ENCODE measurements at regions not wholly inside any gene's neighbourhood (a gene's known extent, or its start where the extent isn't known, plus 50 kb on each side); places are given as distances from the start of the nearest gene placed in this dataset.

- in situ Hi-C loops (cut with HindIII; ENCODE audit: low sequenced_read_pairs) = no loop called here
These were observed 59.9 kb upstream of the ZFR start for GRCh38 chr5:32504329-32504988.

- in situ Hi-C loops (cut with HindIII; ENCODE audit: low sequenced_read_pairs) = no loop called here
These were observed 58.7 kb upstream of the ZFR start for GRCh38 chr5:32503261-32503660.

GRCh38 chr5:32501071-32502002 lies 56.8 kb upstream of the ZFR start:
- in situ Hi-C loops (cut with HindIII; ENCODE audit: low sequenced_read_pairs) = no loop called here

- in situ Hi-C loops (cut with HindIII; ENCODE audit: low sequenced_read_pairs) = no loop called here
These were observed 55.6 kb upstream of the ZFR start for GRCh38 chr5:32500181-32500580.

GRCh38 chr5:32499261-32499660 lies 54.7 kb upstream of the ZFR start:
- in situ Hi-C loops (cut with HindIII; ENCODE audit: low sequenced_read_pairs) = loop anchor here (5.0 kb wide), 1 partner anchor 88 kb away; the partner anchor contains the start of gene SUB1

GRCh38 chr5:32498484-32498883 lies 53.9 kb upstream of the ZFR start:
- in situ Hi-C loops (cut with HindIII; ENCODE audit: low sequenced_read_pairs) = loop anchor here (5.0 kb wide), 1 partner anchor 89 kb away; the partner anchor contains the start of gene SUB1

- in situ Hi-C loops (cut with HindIII; ENCODE audit: low sequenced_read_pairs) = loop anchor here (5.0 kb wide), 1 partner anchor 91 kb away; the partner anchor contains the start of gene SUB1
These were observed 51.6 kb upstream of the ZFR start for GRCh38 chr5:32496104-32496503.

GRCh38 chr5:32494827-32495226 lies 50.3 kb upstream of the ZFR start:
- in situ Hi-C loops (cut with HindIII; ENCODE audit: low sequenced_read_pairs) = loop anchor here (5.0 kb wide), 1 partner anchor 92 kb away; the partner anchor contains the start of gene SUB1

All from endothelial cell of hepatic sinusoid (primary cell).